Cardiac fibroblast (primary cell): ENCODE measurements at regions not wholly inside any gene's neighbourhood (a gene's known extent, or its start where the extent isn't known, plus 50 kb on each side); places are given as distances from the start of the nearest gene placed in this dataset.

ENCODE experiments used
- DNase-seq, 2 donors: peaks; one replicate each; pipeline versions ENCODE4 v3.0.0 to v3.0.0-alpha.2; 2010; ENCODE audit warnings: low read depth in 2 of 2
- H3K4me3 ChIP-seq, 2 donors: replicated peaks in 1 of 2; 1 replicate in 1 of 2; 2 replicates in 1 of 2; pipeline ENCODE4 v1.5.1; 2011; ENCODE audit warnings: low read depth in 2 of 2, low read length in 2 of 2, mild to moderate bottlenecking in 2 of 2, moderate library complexity in 1 of 2
- TF ChIP-seq, protein P1 (sequence below): IDR thresholded peaks from one replicate; pipeline ENCODE4 v1.5.1; 2011; ENCODE audit warnings: low read depth, mild to moderate bottlenecking, low read length, inconsistent platforms

DNA sequence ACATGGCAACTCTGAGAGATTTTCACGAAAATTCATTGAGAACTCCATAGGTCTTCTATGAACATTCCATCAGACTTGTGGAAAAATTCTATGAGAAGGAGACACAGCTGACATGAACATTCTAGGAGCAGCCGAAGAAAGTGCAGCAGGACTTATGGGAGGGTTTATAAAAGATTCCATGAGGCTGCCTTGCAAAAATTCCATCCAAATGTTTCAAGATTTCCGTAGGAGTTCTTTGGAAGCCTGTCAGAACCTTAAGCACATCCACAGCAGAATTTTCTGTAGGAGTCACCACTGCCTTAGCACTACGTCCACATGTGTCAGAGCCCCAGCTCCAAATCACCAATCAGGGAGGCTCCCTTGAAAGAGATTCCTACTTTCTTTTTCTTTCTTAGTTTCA, 67.0 kb upstream of the MSX1 start:
- no peak for DNase-seq
- TF ChIP-seq, protein P1, sequence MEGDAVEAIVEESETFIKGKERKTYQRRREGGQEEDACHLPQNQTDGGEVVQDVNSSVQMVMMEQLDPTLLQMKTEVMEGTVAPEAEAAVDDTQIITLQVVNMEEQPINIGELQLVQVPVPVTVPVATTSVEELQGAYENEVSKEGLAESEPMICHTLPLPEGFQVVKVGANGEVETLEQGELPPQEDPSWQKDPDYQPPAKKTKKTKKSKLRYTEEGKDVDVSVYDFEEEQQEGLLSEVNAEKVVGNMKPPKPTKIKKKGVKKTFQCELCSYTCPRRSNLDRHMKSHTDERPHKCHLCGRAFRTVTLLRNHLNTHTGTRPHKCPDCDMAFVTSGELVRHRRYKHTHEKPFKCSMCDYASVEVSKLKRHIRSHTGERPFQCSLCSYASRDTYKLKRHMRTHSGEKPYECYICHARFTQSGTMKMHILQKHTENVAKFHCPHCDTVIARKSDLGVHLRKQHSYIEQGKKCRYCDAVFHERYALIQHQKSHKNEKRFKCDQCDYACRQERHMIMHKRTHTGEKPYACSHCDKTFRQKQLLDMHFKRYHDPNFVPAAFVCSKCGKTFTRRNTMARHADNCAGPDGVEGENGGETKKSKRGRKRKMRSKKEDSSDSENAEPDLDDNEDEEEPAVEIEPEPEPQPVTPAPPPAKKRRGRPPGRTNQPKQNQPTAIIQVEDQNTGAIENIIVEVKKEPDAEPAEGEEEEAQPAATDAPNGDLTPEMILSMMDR, result no peak
- H3K4me3 ChIP-seq, result no peak overlapping the region

DNA sequence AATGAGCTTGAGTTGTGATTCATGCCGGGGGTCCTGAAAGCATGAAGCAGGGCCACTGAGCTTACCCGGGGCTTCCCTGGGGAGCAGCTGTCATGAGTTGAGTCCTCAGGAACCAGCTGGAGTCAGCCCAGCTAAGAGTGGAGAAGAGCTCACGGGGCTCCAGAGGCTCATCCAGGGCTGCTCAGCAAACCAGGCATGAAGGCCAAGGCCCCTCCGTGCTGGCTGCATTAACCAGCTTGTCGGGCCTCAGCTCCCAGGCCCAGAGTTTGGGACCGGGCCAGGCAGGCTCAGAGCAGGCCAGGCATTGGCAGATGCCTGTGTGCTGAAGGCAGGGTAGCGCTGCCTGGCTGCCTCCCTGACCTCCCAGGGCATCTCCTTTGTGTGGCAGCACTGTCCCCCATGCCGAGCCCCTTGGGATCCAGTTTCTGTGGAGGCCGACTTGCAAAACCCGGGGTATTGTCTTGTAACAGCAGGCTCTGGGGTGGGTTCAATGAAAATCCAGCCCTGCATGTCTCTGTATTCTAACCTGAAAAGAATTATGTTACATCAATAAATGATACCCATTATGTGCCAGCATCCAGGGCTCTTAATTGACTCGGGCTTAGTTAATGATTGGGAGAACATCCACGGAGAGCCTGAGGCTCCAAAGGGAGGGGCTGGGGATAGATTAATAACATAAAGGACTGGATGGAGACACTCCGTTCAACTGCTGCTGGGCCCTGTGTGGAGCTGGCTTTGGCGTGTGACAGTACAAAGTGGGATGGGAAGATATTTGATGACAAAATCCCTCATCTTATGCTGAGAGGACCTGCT, 68.0 kb upstream of the MSX1 start:
- DNase-seq, result no peak
- TF ChIP-seq, protein P1, result no peak
- no peak overlapping the region for H3K4me3 ChIP-seq

DNA sequence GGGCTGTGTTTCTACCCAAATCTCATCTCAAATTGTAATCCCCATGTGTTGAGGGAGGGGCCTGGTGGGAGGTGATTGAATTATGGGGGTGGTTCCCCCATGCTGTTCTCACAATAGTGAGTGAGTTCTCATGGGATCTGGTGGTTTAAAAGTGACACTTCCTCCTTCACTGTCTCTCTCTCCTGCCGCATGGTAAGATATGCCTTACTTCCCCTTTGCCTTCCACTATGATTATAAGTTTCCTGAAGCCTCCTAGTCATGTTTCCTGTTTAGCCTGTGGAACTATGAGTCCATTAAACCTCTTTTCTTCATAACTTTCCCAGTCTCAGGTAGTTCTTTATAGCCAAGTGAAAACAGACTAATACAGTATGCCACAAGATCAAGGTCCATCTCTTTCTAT, 70.0 kb upstream of the MSX1 start:
- TF ChIP-seq, protein P1, result no peak

DNA sequence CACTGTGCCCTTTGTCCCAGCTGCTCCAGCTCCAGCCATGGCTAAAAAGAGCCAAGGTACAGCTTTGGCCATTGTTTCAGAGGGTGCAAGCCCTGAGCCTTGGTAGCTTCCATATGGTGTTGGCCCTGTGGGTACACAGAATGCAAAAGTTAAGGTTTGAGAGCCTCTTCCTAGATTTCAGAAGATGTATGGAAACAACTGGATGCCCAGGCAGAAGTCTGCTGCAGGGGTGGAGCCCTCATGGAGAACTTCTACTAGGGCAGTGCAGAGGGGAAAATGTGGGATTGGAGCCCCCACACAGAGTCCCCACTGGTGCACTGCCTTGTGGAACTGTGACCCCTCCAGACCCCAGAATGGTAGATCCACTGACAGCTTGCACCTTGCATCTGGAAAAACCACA, 70.9 kb upstream of the MSX1 start:
- no peak for DNase-seq
- TF ChIP-seq, protein P1, result no peak
- H3K4me3 ChIP-seq, result no peak overlapping the region

More for the DNA sequence above, 70.0 kb upstream of the MSX1 start:
- DNase-seq, result no peak
- no peak overlapping the region for H3K4me3 ChIP-seq

DNA sequence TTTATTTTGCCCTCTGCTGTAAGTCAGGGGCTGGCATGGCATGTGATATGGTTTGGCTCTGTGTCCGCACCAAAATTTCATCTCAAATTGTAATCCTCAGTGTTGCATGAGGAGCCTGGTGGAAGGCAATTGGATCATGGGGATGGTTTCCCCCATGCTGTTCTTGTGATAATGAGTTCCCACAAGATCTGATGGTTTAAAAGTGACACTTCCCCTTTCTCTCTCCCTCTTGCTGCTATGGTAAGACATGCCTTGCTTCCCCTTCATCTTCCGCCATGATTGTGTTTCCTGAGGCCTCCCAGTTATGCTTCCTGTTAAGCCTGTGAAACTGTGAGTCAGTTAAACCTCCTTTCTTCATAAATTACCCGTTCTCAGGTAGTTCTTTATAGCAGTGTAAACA, 72.0 kb upstream of the MSX1 start:
- TF ChIP-seq, protein P1, result no peak
- no peak for DNase-seq
- H3K4me3 ChIP-seq, result no peak overlapping the region

DNA sequence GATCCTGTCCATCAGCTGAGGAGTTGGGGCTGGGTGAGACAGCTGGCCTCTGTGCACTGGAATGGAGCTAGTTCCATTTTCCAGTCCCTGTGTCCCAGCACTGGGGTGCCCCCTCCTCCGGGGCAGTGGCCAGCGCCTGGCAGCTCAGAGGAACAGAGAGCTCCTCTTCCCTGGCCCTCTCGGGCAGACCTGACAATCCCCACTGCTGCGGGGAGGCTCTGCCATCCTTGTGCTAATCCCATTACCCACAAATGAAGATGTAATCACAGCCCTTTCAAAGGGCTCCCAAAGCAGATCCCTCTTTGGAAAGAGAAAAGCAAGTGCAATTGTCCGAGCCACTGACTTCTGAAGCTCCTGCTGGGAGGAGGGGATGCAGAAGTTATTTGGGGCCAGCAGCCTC, 75.1 kb upstream of the MSX1 start:
- DNase-seq, result no peak
- H3K4me3 ChIP-seq, result no peak overlapping the region
- TF ChIP-seq, protein P1, result no peak

DNA sequence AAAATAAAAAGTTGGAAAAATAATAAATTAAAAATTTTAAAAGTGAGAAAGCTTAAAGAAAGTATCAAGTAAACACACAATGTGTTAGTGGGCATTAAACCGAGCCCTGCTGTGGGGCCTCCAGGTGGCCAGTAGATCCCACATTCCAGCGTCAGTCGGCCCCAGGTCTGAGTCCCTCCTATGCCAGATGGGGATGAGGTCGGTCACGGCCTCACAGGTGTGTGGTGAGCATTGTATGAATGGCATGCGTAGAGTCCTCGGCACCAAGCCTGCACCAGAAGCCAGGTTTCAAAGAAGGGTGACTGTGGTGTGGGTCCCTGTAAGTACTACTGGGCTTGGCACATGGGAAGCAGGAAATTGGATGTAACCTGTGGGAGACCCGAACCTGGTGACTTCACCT, 75.6 kb upstream of the MSX1 start:
- no peak overlapping the region for H3K4me3 ChIP-seq
- DNase-seq, result no peak
- TF ChIP-seq, protein P1, result no peak
